Liver (tissue), 8 donors: ENCODE measurements at regions not wholly inside any gene's neighbourhood (a gene's known extent, or its start where the extent isn't known, plus 50 kb on each side); places are given as distances from the start of the nearest gene placed in this dataset.

Experiments
- DNase-seq: peaks from one replicate; pipeline ENCODE4 v3.0.0-alpha.2; 2017; ENCODE audit warnings: low spot score
- H3K27ac ChIP-seq, 2 donors: one replicate each; pipeline ENCODE4 v1.7.0; 2013; ENCODE audit warnings: inconsistent platforms in 2 of 2, low read length in 2 of 2, control low read depth in 1 of 2, low read depth in 1 of 2, mild to moderate bottlenecking in 1 of 2
- H3K27me3 ChIP-seq, 4 donors: one replicate each; pipeline versions ENCODE4 v1.6.1 to v1.7.0; 2013; ENCODE audit warnings: low read length in 3 of 4, inconsistent platforms in 1 of 4, mild to moderate bottlenecking in 1 of 4, moderate library complexity in 1 of 4; ENCODE audit not compliant: control insufficient read depth in 4 of 4, insufficient read depth in 4 of 4
- H3K36me3 ChIP-seq, 4 donors: one replicate each; pipeline versions ENCODE4 v1.6.1 to v1.7.0; 2013; ENCODE audit warnings: low read length in 3 of 4, mild to moderate bottlenecking in 3 of 4, low read depth in 1 of 4, moderate library complexity in 1 of 4; ENCODE audit not compliant: control insufficient read depth in 4 of 4, insufficient read depth in 3 of 4
- H3K4me1 ChIP-seq, 4 donors: one replicate each; pipeline versions ENCODE4 v1.6.1 to v1.7.0; 2013; ENCODE audit warnings: low read length in 3 of 4, mild to moderate bottlenecking in 3 of 4, moderate library complexity in 1 of 4; ENCODE audit not compliant: control insufficient read depth in 4 of 4, insufficient read depth in 4 of 4
- H3K4me3 ChIP-seq, 3 donors: one replicate each; pipeline versions ENCODE4 v1.6.1 to v1.7.0; 2013; ENCODE audit warnings: low read length in 3 of 3, control low read depth in 1 of 3, low read depth in 1 of 3, mild to moderate bottlenecking in 1 of 3
- H3K9ac ChIP-seq, 2 donors: one replicate each; pipeline ENCODE4 v1.7.0; 2013; ENCODE audit warnings: low read length in 2 of 2, mild to moderate bottlenecking in 2 of 2, moderate library complexity in 2 of 2, control low read depth in 1 of 2, low read depth in 1 of 2
- H3K9me3 ChIP-seq, 4 donors: one replicate each; pipeline versions ENCODE4 v1.6.1 to v1.7.0; 2013; ENCODE audit warnings: low read length in 3 of 4; ENCODE audit not compliant: control insufficient read depth in 4 of 4
- ATF3 ChIP-seq: IDR thresholded peaks from 2 replicates; pipeline ENCODE4 v1.6.1; 2016; ENCODE audit warnings: antibody characterized with exemption
- CTCF ChIP-seq: fragments of 150-350 bp; IDR thresholded peaks from 2 replicates; pipeline ENCODE4 v1.5.1; 2017; ENCODE audit warnings: improper control_type of control experiment, low read depth, low read length; ENCODE audit not compliant: missing input control
- EGR1 ChIP-seq, 2 donors: IDR thresholded peaks; 2 replicates each; pipeline ENCODE4 v1.6.1; 2016 to 2018; ENCODE audit warnings: antibody characterized with exemption in 2 of 2, low read depth in 2 of 2
- FOXA1 ChIP-seq: IDR thresholded peaks from 2 replicates; pipeline ENCODE4 v1.6.1; 2016; ENCODE audit warnings: antibody characterized with exemption
- FOXA2 ChIP-seq: IDR thresholded peaks from 2 replicates; pipeline ENCODE4 v1.6.1; 2016; ENCODE audit warnings: antibody characterized with exemption
- GABPA ChIP-seq, 2 donors: IDR thresholded peaks in 1 of 2; conservative IDR thresholded peaks in 1 of 2; 2 replicates each; pipeline ENCODE4 v1.6.1; 2016; ENCODE audit warnings: antibody characterized with exemption in 2 of 2, mild to moderate bottlenecking in 1 of 2, moderate library complexity in 1 of 2
- HNF4A ChIP-seq, 2 donors: conservative IDR thresholded peaks; 2 replicates each; pipeline ENCODE4 v1.6.1; 2016; ENCODE audit warnings: antibody characterized with exemption in 2 of 2, mild to moderate bottlenecking in 2 of 2
- HNF4G ChIP-seq: IDR thresholded peaks from 2 replicates; pipeline ENCODE4 v1.6.1; 2016; ENCODE audit warnings: antibody characterized with exemption
- JUND ChIP-seq, 2 donors: IDR thresholded peaks; 2 replicates each; pipeline ENCODE4 v1.6.1; 2016; ENCODE audit warnings: antibody characterized with exemption in 2 of 2
- NR2F2 ChIP-seq: IDR thresholded peaks from 2 replicates; pipeline ENCODE4 v1.6.1; 2016; ENCODE audit warnings: antibody characterized with exemption
- RAD21 ChIP-seq, 2 donors: IDR thresholded peaks; 2 replicates each; pipeline ENCODE4 v1.6.1; 2016; ENCODE audit warnings: antibody characterized with exemption in 2 of 2, mild to moderate bottlenecking in 2 of 2
- RXRA ChIP-seq, 2 donors: IDR thresholded peaks; 2 replicates each; pipeline ENCODE4 v1.6.1; 2017 to 2018; ENCODE audit warnings: antibody characterized with exemption in 2 of 2, mild to moderate bottlenecking in 1 of 2
- SP1 ChIP-seq: IDR thresholded peaks from 2 replicates; pipeline ENCODE4 v1.6.1; 2018; ENCODE audit warnings: antibody characterized with exemption, mild to moderate bottlenecking
- TAF1 ChIP-seq: conservative IDR thresholded peaks from 2 replicates; pipeline ENCODE4 v1.6.1; 2016; ENCODE audit warnings: antibody characterized with exemption, mild to moderate bottlenecking
- YY1 ChIP-seq: IDR thresholded peaks from 2 replicates; pipeline ENCODE4 v1.6.1; 2016; ENCODE audit warnings: antibody characterized with exemption, mild to moderate bottlenecking
- WGBS: extraction: QIAGEN DNeasy Blood & Tissue Kit; methylation state at CpG from one replicate; pipeline ENCODE4 v1.1.7; 2013; 5-methylcytosine and 5-hydroxymethylcytosine counted together
- TF ChIP-seq, protein P1 (sequence below): IDR thresholded peaks from 2 replicates; pipeline ENCODE4 v1.6.1; 2016; ENCODE audit warnings: antibody characterized with exemption
- TF ChIP-seq, protein P2 (sequence below): IDR thresholded peaks from 2 replicates; pipeline ENCODE4 v1.6.1; 2016; ENCODE audit warnings: antibody characterized with exemption
- TF ChIP-seq, protein P3 (sequence below): IDR thresholded peaks from 2 replicates; pipeline ENCODE4 v1.6.1; 2016; ENCODE audit warnings: antibody characterized with exemption, mild to moderate bottlenecking
- donor health status: healthy.
- donor health status: healthy.
- donor health status: healthy.
- donor health status: healthy.
- donor health status: healthy.

- Histone ChIP-seq H3K27me3 (no peaks in the 10 kb centered on the region), H3K9me3 (no peaks in the 10 kb centered on the region), H3K27ac (no peak overlapping the region), H3K36me3 (no peaks in the 10 kb centered on the region), H3K4me3 (no peak overlapping the region), H3K4me1 (peaks cover 0 to 5% (median 1%) of the 10 kb centered on the region in 4 donors), H3K9ac (no peak overlapping the region)
- TF ChIP-seq, protein P1, sequence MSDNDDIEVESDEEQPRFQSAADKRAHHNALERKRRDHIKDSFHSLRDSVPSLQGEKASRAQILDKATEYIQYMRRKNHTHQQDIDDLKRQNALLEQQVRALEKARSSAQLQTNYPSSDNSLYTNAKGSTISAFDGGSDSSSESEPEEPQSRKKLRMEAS, result no peak
- no peak for TF ChIP-seq SP1
- TF ChIP-seq TAF1, result no peak
- TF ChIP-seq EGR1 (IDR thresholded peaks at IDR 0.05; ENCODE audit: low read depth in 2 of 2), result no peak
- no peak for TF ChIP-seq RAD21 (IDR thresholded peaks at IDR 0.05)
- no peak for TF ChIP-seq ATF3
- TF ChIP-seq YY1, result no peak
- TF ChIP-seq, protein P2, sequence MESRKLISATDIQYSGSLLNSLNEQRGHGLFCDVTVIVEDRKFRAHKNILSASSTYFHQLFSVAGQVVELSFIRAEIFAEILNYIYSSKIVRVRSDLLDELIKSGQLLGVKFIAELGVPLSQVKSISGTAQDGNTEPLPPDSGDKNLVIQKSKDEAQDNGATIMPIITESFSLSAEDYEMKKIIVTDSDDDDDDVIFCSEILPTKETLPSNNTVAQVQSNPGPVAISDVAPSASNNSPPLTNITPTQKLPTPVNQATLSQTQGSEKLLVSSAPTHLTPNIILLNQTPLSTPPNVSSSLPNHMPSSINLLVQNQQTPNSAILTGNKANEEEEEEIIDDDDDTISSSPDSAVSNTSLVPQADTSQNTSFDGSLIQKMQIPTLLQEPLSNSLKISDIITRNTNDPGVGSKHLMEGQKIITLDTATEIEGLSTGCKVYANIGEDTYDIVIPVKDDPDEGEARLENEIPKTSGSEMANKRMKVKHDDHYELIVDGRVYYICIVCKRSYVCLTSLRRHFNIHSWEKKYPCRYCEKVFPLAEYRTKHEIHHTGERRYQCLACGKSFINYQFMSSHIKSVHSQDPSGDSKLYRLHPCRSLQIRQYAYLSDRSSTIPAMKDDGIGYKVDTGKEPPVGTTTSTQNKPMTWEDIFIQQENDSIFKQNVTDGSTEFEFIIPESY, result no peak
- no peak for TF ChIP-seq HNF4G
- no peak for TF ChIP-seq RXRA (IDR thresholded peaks at IDR 0.05)
- no peak for TF ChIP-seq CTCF
- 76% methylated on average over 2 of the region's 2 CpGs for WGBS
- DNase-seq, result no peak
Observed at GRCh38 chr9:78436873-78437272, 139.9 kb downstream of the PSAT1 start.

DNA sequence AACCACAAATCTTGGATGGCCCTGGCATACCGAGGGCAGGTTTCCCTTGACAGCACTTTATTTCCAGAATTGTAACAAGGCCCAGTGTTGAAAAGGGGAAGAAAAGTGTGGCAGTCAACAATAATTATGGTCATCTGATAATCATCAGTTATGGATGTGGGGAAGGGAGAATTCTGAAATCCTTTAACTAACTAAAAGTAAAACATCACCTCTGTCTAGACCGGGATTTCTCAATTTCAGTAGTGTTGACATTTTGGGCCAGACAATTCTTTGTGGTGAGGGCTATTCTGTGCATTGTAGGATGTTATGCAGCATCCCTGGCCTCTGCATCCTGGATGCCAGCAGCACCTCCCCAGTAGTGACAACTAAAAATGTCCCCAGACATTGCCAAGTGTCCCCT, 140.4 kb downstream of the PSAT1 start:
- H3K27me3 ChIP-seq, result no peaks in the 10 kb centered on the region

More for the DNA sequence above, 140.4 kb downstream of the PSAT1 start:
- Histone ChIP-seq H3K27ac (no peak overlapping the region), H3K9ac (no peak overlapping the region), H3K4me3 (no peak overlapping the region), H3K9me3 (no peaks in the 10 kb centered on the region), H3K4me1 (peaks cover 0 to 5% (median 1%) of the 10 kb centered on the region in 4 donors), H3K36me3 (no peaks in the 10 kb centered on the region)
- 69% methylated on average over 2 of the region's 2 CpGs for WGBS
- TF ChIP-seq ATF3 (no peak), TAF1 (no peak), NR2F2 (no peak), CTCF (no peak), HNF4G (no peak), SP1 (no peak), RAD21 (IDR thresholded peaks at IDR 0.05) (no peak), JUND (IDR thresholded peaks at IDR 0.05) (no peak), GABPA (IDR thresholded peaks at IDR 0.05 in 1 of 2, conservative IDR thresholded peaks at IDR 0.05 in 1 of 2) (no peak), FOXA1 (no peak), EGR1 (IDR thresholded peaks at IDR 0.05; ENCODE audit: low read depth in 2 of 2) (no peak), FOXA2 (no peak), YY1 (no peak), HNF4A (conservative IDR thresholded peaks at IDR 0.05) (no peak)
- TF ChIP-seq, protein P1, result no peak
- TF ChIP-seq, protein P3, sequence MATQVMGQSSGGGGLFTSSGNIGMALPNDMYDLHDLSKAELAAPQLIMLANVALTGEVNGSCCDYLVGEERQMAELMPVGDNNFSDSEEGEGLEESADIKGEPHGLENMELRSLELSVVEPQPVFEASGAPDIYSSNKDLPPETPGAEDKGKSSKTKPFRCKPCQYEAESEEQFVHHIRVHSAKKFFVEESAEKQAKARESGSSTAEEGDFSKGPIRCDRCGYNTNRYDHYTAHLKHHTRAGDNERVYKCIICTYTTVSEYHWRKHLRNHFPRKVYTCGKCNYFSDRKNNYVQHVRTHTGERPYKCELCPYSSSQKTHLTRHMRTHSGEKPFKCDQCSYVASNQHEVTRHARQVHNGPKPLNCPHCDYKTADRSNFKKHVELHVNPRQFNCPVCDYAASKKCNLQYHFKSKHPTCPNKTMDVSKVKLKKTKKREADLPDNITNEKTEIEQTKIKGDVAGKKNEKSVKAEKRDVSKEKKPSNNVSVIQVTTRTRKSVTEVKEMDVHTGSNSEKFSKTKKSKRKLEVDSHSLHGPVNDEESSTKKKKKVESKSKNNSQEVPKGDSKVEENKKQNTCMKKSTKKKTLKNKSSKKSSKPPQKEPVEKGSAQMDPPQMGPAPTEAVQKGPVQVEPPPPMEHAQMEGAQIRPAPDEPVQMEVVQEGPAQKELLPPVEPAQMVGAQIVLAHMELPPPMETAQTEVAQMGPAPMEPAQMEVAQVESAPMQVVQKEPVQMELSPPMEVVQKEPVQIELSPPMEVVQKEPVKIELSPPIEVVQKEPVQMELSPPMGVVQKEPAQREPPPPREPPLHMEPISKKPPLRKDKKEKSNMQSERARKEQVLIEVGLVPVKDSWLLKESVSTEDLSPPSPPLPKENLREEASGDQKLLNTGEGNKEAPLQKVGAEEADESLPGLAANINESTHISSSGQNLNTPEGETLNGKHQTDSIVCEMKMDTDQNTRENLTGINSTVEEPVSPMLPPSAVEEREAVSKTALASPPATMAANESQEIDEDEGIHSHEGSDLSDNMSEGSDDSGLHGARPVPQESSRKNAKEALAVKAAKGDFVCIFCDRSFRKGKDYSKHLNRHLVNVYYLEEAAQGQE, result no peak
- TF ChIP-seq, protein P2, result no peak
- DNase-seq, result no peak
